ENCODE measurements at regions not wholly inside any gene's neighbourhood (a gene's known extent, or its start where the extent isn't known, plus 50 kb on each side); places are given as distances from the start of the nearest gene placed in this dataset.

GRCh38 chr4:162457071-162457865 is 293.5 kb upstream of the FSTL5 start:
- Mint-ChIP-seq H3K36me3 (ENCODE audit: low read depth, unreplicated experiment) (no peaks in the 10 kb centered on the region), H3K4me3 (ENCODE audit: unreplicated experiment) (no peak overlapping the region), H3K4me1 (ENCODE audit: unreplicated experiment) (no peaks in the 10 kb centered on the region), H3K27ac (ENCODE audit: unreplicated experiment) (no peak overlapping the region), H3K27me3 (ENCODE audit: unreplicated experiment) (no peaks in the 10 kb centered on the region), H3K9me3 (ENCODE audit: unreplicated experiment) (no peaks in the 10 kb centered on the region)
- TF ChIP-seq CTCF (IDR thresholded peaks at IDR 0.05; ENCODE audit: unreplicated experiment), result no peak
- DNase-seq (ENCODE audit: low spot score), result no peak

- H3K4me3 Mint-ChIP-seq (ENCODE audit: unreplicated experiment), result no peak overlapping the region
- DNase-seq (ENCODE audit: low spot score), result no peak
- H3K4me1 Mint-ChIP-seq (ENCODE audit: unreplicated experiment), result no peaks in the 10 kb centered on the region
These were observed 292.3 kb upstream of the FSTL5 start for GRCh38 chr4:162456106-162456505.

GRCh38 chr4:162450531-162451035 is 286.8 kb upstream of the FSTL5 start:
- Mint-ChIP-seq H3K4me1 (ENCODE audit: unreplicated experiment) (no peaks in the 10 kb centered on the region), H3K27me3 (ENCODE audit: unreplicated experiment) (no peaks in the 10 kb centered on the region), H3K9me3 (ENCODE audit: unreplicated experiment) (no peaks in the 10 kb centered on the region), H3K4me3 (ENCODE audit: unreplicated experiment) (no peak overlapping the region), H3K36me3 (ENCODE audit: low read depth, unreplicated experiment) (no peaks in the 10 kb centered on the region), H3K27ac (ENCODE audit: unreplicated experiment) (no peak overlapping the region)
- DNase-seq (ENCODE audit: low spot score), result no peak
- TF ChIP-seq CTCF (IDR thresholded peaks at IDR 0.05; ENCODE audit: unreplicated experiment), result no peak

More at GRCh38 chr4:162456106-162456505, 292.3 kb upstream of the FSTL5 start:
- Mint-ChIP-seq H3K36me3 (ENCODE audit: low read depth, unreplicated experiment) (no peaks in the 10 kb centered on the region), H3K27ac (ENCODE audit: unreplicated experiment) (no peak overlapping the region), H3K27me3 (ENCODE audit: unreplicated experiment) (no peaks in the 10 kb centered on the region), H3K9me3 (ENCODE audit: unreplicated experiment) (no peaks in the 10 kb centered on the region)
- TF ChIP-seq CTCF (IDR thresholded peaks at IDR 0.05; ENCODE audit: unreplicated experiment), result no peak

- H3K4me1 Mint-ChIP-seq (ENCODE audit: unreplicated experiment), result no peaks in the 10 kb centered on the region
- no peaks in the 10 kb centered on the region for H3K9me3 Mint-ChIP-seq (ENCODE audit: unreplicated experiment)
- no peak for DNase-seq (ENCODE audit: low spot score)
- no peak for TF ChIP-seq CTCF (IDR thresholded peaks at IDR 0.05; ENCODE audit: unreplicated experiment)
- H3K4me3 Mint-ChIP-seq (ENCODE audit: unreplicated experiment), result no peak overlapping the region
- no peaks in the 10 kb centered on the region for H3K27me3 Mint-ChIP-seq (ENCODE audit: unreplicated experiment)
- no peaks in the 10 kb centered on the region for H3K36me3 Mint-ChIP-seq (ENCODE audit: low read depth, unreplicated experiment)
- no peak overlapping the region for H3K27ac Mint-ChIP-seq (ENCODE audit: unreplicated experiment)
These were observed 279.7 kb upstream of the FSTL5 start for GRCh38 chr4:162443510-162443909.

DNA sequence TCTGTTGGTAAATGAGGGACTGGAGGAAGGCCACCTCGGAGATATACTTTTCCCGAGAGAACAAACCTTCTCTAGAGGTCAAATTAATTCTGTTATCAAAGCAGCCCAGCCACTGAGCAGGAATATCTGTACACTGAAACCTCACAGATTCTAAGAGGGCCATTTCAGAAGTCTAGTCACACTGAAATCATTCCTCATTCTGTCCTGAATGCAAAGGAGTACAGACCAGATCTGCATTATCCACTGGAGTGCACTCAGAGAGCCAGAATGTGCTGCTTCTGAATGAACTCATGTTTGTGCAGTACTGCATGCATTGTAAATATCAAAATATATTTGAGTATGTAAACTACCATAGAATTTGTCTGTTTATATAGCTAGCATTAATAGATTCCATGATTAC is 278.3 kb upstream of the FSTL5 start:
- H3K27me3 Mint-ChIP-seq (ENCODE audit: unreplicated experiment), result no peaks in the 10 kb centered on the region
- no peak for DNase-seq (ENCODE audit: low spot score)
- no peaks in the 10 kb centered on the region for H3K36me3 Mint-ChIP-seq (ENCODE audit: low read depth, unreplicated experiment)
- H3K9me3 Mint-ChIP-seq (ENCODE audit: unreplicated experiment), result no peaks in the 10 kb centered on the region
- H3K4me3 Mint-ChIP-seq (ENCODE audit: unreplicated experiment), result no peak overlapping the region
- H3K4me1 Mint-ChIP-seq (ENCODE audit: unreplicated experiment), result no peaks in the 10 kb centered on the region
- no peak overlapping the region for H3K27ac Mint-ChIP-seq (ENCODE audit: unreplicated experiment)
- no peak for TF ChIP-seq CTCF (IDR thresholded peaks at IDR 0.05; ENCODE audit: unreplicated experiment)

Data from endothelial cell (in vitro differentiated cells).